K562 (cell line): ENCODE measurements at regions not wholly inside any gene's neighbourhood (a gene's known extent, or its start where the extent isn't known, plus 50 kb on each side); places are given as distances from the start of the nearest gene placed in this dataset.
A peak's percentile ranks its signal among the peaks of the same experiment; 100 is the strongest.

ENCODE experiments used
- ARID3A ChIP-seq: IDR thresholded peaks from 2 replicates; pipeline ENCODE4 v1.6.1; 2012; ENCODE audit warnings: low read depth, low read length, improper control_type of control experiment, borderline replicate concordance
- ARNT ChIP-seq, 2 experiments: fragments of 450-650 bp; IDR thresholded peaks; 2 replicates each; pipeline ENCODE4 v1.6.1; 2016; ENCODE audit warnings: mild to moderate bottlenecking in 1 of 2
- BRD9 ChIP-seq: fragments of 450-650 bp; IDR thresholded peaks from 2 replicates; pipeline ENCODE4 v1.6.1; 2018; ENCODE audit warnings: low read depth; ENCODE audit not compliant: partially characterized antibody
- CBFA2T2 ChIP-seq: fragments of 450-650 bp; conservative IDR thresholded peaks from 2 replicates; pipeline ENCODE4 v1.6.1; 2017; ENCODE audit warnings: mild to moderate bottlenecking
- CBFA2T3 ChIP-seq: fragments of 450-650 bp; IDR thresholded peaks from 2 replicates; pipeline ENCODE4 v1.6.1; 2017
- CHAMP1 ChIP-seq: fragments of 450-650 bp; IDR thresholded peaks from 2 replicates; pipeline ENCODE4 v1.6.1; 2016; ENCODE audit warnings: mild to moderate bottlenecking
- CREB1 ChIP-seq, 2 experiments: sonication (generic) in 1 of 2; formaldehyde crosslinking in 1 of 2; IDR thresholded peaks; 2 replicates each; pipeline versions ENCODE4 v1.6.1 to v1.8.0; 2012 to 2022; ENCODE audit warnings: inconsistent platforms in 1 of 2, mild to moderate bottlenecking in 1 of 2, missing genetic modification reagents in 1 of 2, moderate library complexity in 1 of 2
- EP300 ChIP-seq: IDR thresholded peaks from 2 replicates; pipeline ENCODE4 v1.6.1; 2012; ENCODE audit warnings: low read length, improper control_type of control experiment
- ETV1 ChIP-seq: fragments of 450-650 bp; conservative IDR thresholded peaks from 2 replicates; pipeline ENCODE4 v1.6.1; 2016; ENCODE audit warnings: missing genetic modification characterization, control low read depth, low read depth, missing compliant biosample characterization
- KHSRP ChIP-seq: fragments of 450-650 bp; IDR thresholded peaks from 2 replicates; pipeline ENCODE4 v1.6.1; 2017
- MAFF ChIP-seq: IDR thresholded peaks from 2 replicates; pipeline ENCODE4 v1.6.1; 2012; ENCODE audit warnings: low read length, improper control_type of control experiment
- MTA1 ChIP-seq: fragments of 450-650 bp; IDR thresholded peaks from 2 replicates; pipeline ENCODE4 v1.6.1; 2017; ENCODE audit warnings: borderline replicate concordance
- MTA3 ChIP-seq: fragments of 450-650 bp; formaldehyde crosslinking; IDR thresholded peaks from 2 replicates; pipeline ENCODE4 v1.6.1; 2017; ENCODE audit warnings: mild to moderate bottlenecking, borderline replicate concordance
- PRPF4 ChIP-seq: fragments of 200-400 bp; formaldehyde crosslinking; IDR thresholded peaks from one replicate; pipeline ENCODE4 v1.6.1; 2017; ENCODE audit warnings: low read length, low read depth, mild to moderate bottlenecking; ENCODE audit not compliant: insufficient read depth, poor library complexity, severe bottlenecking
- RCOR1 ChIP-seq, 2 experiments: IDR thresholded peaks; 2 replicates each; pipeline ENCODE4 v1.6.1; 2012; ENCODE audit warnings: low read depth in 2 of 2, low read length in 2 of 2, borderline replicate concordance in 1 of 2, improper control_type of control experiment in 1 of 2
- SMARCA4 ChIP-seq: fragments of 450-650 bp; IDR thresholded peaks from 2 replicates; pipeline ENCODE4 v1.6.1; 2016
- SPI1 ChIP-seq: IDR thresholded peaks from 2 replicates; pipeline ENCODE4 v1.6.1; 2011; ENCODE audit warnings: low read depth, low read length, control low read depth, borderline replicate concordance
- ZBTB11 ChIP-seq, 3 experiments: fragments of 200-800 bp in 1 of 3; fragments of 250-450 bp in 1 of 3; fragments of 450-650 bp in 1 of 3; sonication (Bioruptor Pico) in 1 of 3; sonication (Bioruptor generic) in 1 of 3; formaldehyde crosslinking in 1 of 3; IDR thresholded peaks; 2 replicates each; pipeline versions ENCODE4 v1.6.1 to v1.8.0; 2016 to 2022; ENCODE audit warnings: mild to moderate bottlenecking in 2 of 3, missing genetic modification characterization in 2 of 3, missing compliant biosample characterization in 1 of 3, moderate library complexity in 1 of 3
- ZC3H11A ChIP-seq: IDR thresholded peaks from 2 replicates; pipeline ENCODE4 v1.6.1; 2012; ENCODE audit warnings: low read depth, low read length, improper control_type of control experiment
- ZFPM2 ChIP-seq: fragments of 250-450 bp; sonication (Bioruptor Pico); IDR thresholded peaks from 2 replicates; pipeline ENCODE4 v1.5.1; 2022; ENCODE audit warnings: mild to moderate bottlenecking
- ZNF311 ChIP-seq: fragments of 250-450 bp; sonication (Bioruptor Pico); IDR thresholded peaks from 2 replicates; pipeline ENCODE4 v1.4.0; 2020; ENCODE audit warnings: mild to moderate bottlenecking, moderate library complexity

- peak; percentile 75; the same call in 1 of the 2 replicates for TF ChIP-seq CHAMP1
- peak; percentile 23; the same call in 1 of the 2 replicates for TF ChIP-seq ARID3A
- 0 out of 2 replicates have a peak, but pooled peaks have one; percentile 23 for TF ChIP-seq MTA3
- TF ChIP-seq ETV1 (tag), result 0 out of 2 replicates have a peak, but pooled peaks have one; percentile 20
- peak; percentile 17; the same call in 1 of the 2 replicates for TF ChIP-seq CREB1 (IDR thresholded peaks at IDR 0.05)
- TF ChIP-seq CREB1 (CRISPR knock-in tag; IDR thresholded peaks at IDR 0.05), result no peak
- no peak for TF ChIP-seq MTA1
- 0 out of 6 replicates have a peak, but pooled peaks of 1 of the 3 experiments have one; percentile 21 for TF ChIP-seq ZBTB11 (CRISPR knock-in tag; IDR thresholded peaks at IDR 0.05)
- TF ChIP-seq RCOR1 (IDR thresholded peaks at IDR 0.05; ENCODE audit: borderline replicate concordance in 1 of 2, low read depth in 2 of 2, low read length in 2 of 2), result peak in 1 of 2 experiments; percentile 51; a peak in 1 of 4 replicates
- no peak for TF ChIP-seq PRPF4
- no peak for TF ChIP-seq KHSRP
- TF ChIP-seq ZC3H11A, result no peak
- TF ChIP-seq MAFF, result peak; percentile 57; the same call in 1 of the 2 replicates
- TF ChIP-seq BRD9, result peak; percentile 43
- TF ChIP-seq CBFA2T2, result peak; percentile 97
- TF ChIP-seq ARNT (IDR thresholded peaks at IDR 0.05), result 0 out of 4 replicates have a peak, but pooled peaks of 1 of the 2 experiments have one; percentile 45
- no peak for TF ChIP-seq ZFPM2
- peak; percentile 85 for TF ChIP-seq EP300
- TF ChIP-seq SMARCA4, result peak; percentile 83
- TF ChIP-seq SPI1, result 0 out of 2 replicates have a peak, but pooled peaks have one; percentile 28
- no peak for TF ChIP-seq ZNF311 (CRISPR knock-in tag)
- TF ChIP-seq CBFA2T3, result peak; percentile 98
- TF ChIP-seq, all 486 proteins: peak for 57
Measured at GRCh38 chr5:29796013-29796412, 1397.5 kb upstream of the CDH6 start (continued).
